HG03066 (cell line): ENCODE measurements at regions not wholly inside any gene's neighbourhood (a gene's known extent, or its start where the extent isn't known, plus 50 kb on each side); places are given as distances from the start of the nearest gene placed in this dataset.

Experiments used
- ATAC-seq: cut with Tn5 transposase; IDR thresholded peaks from one replicate; pipeline ENCODE4 v1.9.1; 2021; ENCODE audit warnings: low read depth; ENCODE audit not compliant: unreplicated experiment

DNA sequence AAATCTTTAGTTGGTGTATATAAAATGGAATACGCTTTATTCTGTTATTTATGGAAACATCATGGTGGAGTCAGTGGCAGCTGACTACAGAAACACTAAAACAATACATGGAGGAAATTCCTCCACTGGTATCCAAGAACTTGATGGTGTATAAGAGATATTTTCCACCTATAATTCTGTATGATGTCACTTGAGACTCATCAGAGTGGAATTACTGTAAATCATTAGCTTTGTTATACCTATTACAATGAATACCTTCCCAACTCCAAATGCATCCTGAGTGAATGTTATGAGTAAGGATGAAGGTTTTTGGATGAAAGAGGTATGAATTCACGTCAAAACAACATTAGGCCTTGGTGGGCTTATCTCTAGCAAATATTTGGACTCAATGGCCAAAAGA lies 258.5 kb upstream of the SORL1-AS1 start:
- ATAC-seq, result no peak

DNA sequence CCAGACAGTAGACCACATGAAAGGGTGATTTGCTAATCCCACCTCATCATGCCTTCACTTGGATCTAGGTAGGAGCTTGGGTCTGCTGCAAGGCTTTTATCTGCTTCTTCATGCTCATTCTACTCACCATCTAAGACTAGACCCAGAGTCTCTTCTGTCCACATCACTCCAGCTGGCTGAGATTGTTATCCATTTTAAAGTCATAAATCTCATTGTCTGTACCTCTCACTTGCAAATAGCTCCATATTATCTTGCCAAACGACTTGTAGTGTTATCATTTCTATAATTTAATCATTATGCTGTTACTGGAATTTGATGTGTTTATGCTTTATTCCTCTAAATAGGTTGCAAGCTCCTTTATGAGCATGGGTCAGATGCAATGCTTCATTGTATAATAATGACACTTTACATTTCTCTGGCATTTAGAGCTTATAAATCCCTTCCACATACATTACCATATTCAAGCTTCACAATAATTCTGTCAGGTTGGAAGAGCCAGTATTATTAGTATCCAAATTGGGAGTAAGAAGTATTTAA lies 254.2 kb upstream of the SORL1-AS1 start:
- ATAC-seq, result no peak

GRCh38 chr11:121703201-121703600 lies 250.4 kb upstream of the SORL1-AS1 start:
- ATAC-seq, result no peak

DNA sequence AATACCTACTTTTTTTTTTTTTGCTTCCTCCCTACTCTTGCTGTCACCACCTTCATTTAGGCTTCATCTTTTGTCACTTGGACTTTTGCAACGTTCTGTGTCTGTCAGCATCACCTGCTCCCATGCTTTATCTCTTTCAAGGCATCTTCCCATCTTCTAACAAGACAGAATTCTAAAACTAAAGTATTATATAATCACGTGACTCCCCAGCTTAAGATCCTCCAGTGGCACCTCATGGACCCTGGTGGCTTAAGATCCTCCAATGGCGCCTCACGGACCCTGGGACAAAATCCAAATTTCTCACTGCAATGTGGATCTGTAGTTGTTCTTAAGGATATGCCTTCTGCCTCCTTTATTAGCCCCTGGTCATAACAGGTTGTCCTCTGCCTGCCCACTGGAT lies 248.2 kb upstream of the SORL1-AS1 start:
- ATAC-seq, result no peak

- no peak for ATAC-seq
Measured at GRCh38 chr11:121699801-121700200, 247.0 kb upstream of the SORL1-AS1 start.

DNA sequence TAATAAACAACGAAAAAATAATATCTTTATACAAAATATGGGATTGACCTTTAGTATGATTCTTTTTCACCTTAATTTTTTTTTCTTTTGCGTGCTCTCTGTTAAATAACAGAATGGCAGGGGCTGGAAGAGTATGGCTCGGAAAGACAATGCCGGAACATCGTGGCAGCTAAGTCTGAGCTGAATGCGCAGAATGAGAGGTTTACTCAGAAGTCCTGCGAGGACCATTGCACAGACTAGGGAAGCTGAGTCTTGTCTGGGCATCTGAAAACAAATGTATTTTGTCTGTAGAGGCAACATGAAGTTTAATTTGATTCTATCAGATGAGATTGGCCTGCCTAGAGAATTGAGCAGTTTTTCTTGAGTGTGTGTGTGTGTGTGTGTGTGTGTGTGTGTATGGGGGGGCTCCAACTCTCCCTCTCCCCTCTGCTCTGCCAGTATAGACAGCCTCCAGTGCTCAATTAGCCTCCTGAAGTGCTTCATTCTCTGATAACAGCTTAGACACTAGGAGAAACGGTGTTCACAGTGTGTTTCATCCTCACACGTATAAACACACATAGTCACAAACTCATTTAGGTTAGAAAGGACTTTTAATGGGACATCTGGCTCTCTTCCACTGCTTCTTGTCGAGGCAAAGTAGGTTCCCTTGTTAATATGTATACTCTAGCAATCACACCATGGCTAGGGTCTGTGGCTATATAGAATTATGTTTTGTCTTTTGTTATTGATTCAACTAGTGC lies 244.3 kb upstream of the SORL1-AS1 start:
- ATAC-seq, result no peak

- no peak for ATAC-seq
Measured at GRCh38 chr11:121696177-121696871, 243.6 kb upstream of the SORL1-AS1 start.

DNA sequence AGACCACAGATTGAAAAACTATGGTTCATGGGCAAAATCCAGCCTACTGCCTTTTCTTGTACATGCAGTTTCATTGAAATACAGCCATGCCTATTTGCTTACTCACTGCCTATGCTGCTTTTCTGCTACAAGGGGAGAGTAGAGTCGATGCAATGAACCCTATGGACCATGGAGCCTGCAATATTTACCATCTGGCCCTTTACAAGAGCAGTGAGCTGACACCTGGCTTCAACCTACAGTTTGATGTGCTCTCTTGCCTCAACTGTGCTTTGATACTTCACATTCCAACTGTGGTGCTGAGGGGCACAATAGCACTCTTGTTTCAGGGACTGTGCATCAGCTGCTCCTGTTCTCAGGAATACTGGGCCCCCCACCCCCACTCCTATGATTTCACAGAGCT lies 239.5 kb upstream of the SORL1-AS1 start:
- ATAC-seq, result no peak

- no peak for ATAC-seq
Measured at GRCh38 chr11:121688860-121689614, 236.3 kb upstream of the SORL1-AS1 start.

GRCh38 chr11:121688055-121688491 lies 235.3 kb upstream of the SORL1-AS1 start:
- ATAC-seq, result no peak

DNA sequence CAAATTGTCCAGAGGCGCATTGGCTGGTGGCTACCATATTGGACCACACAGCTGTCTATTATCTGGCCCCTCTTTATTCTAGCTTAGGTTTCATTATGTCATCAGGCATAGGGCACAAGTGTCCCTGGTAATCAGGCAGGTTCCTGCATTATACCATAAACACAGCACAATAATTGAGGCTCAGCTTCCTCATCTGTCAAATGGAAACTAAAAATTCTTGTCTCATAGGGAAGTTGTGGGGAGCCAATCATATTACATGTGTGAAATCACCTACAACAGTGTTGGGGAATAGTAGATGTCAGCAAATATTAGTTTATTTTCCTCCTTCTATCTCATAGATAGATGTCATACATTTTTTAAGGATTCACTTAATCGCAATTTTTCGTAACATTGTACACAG lies 231.0 kb upstream of the SORL1-AS1 start:
- ATAC-seq, result no peak
